NT2/D1 (cell line): ENCODE measurements at regions not wholly inside any gene's neighbourhood (a gene's known extent, or its start where the extent isn't known, plus 50 kb on each side); places are given as distances from the start of the nearest gene placed in this dataset.

Experiments
- SUZ12 ChIP-seq: IDR thresholded peaks from 2 replicates; pipeline ENCODE4 v1.6.1; 2011; ENCODE audit not compliant: insufficient read length, insufficient read depth; ENCODE audit errors: extremely low read depth
- ZNF274 ChIP-seq: IDR thresholded peaks from 2 replicates; pipeline ENCODE4 v1.6.1; 2011; ENCODE audit warnings: mild to moderate bottlenecking, low read depth, low read length

DNA sequence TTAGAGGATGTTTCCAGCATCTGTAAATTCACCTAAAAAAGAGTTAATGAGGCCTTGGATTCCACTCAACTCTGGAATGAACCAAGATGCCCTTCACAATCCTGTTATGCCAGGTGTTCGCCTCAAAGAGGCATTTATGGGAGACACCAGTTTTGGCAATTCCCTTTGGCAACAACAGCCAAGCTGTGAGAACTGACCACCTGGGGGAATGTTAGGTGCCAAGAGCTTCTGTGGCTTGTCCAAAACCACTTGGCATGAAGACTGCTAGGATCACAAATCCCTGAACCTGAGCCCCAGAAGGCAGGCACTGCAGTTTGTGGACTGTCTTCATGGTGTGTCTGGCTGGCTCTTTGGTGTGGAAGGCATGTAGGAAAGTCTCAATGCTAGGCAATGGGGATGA, 164.4 kb upstream of the BDNF start:
- TF ChIP-seq ZNF274 (no peak), SUZ12 (no peak)
